ENCODE measurements at regions not wholly inside any gene's neighbourhood (a gene's known extent, or its start where the extent isn't known, plus 50 kb on each side); places are given as distances from the start of the nearest gene placed in this dataset.

GRCh38 chr7:9175871-9176270 is 742.5 kb downstream of the NXPH1 start:
- TF ChIP-seq EZH2 (optimal IDR thresholded peaks at IDR 0.05; ENCODE audit: low read depth, low read length) (no peak), CTCF (IDR thresholded peaks at IDR 0.05; ENCODE audit: low read length) (no peak), EZH2phosphoT487 (IDR thresholded peaks at IDR 0.05; ENCODE audit: low read length) (no peak)

All from MM.1S (cell line).